Keratinocyte (primary cell): ENCODE measurements at regions not wholly inside any gene's neighbourhood (a gene's known extent, or its start where the extent isn't known, plus 50 kb on each side); places are given as distances from the start of the nearest gene placed in this dataset.

Experiments
- EZH2 ChIP-seq: IDR thresholded peaks from one replicate; pipeline ENCODE4 v1.6.1; 2012; ENCODE audit warnings: inconsistent platforms, mild to moderate bottlenecking, low read length, moderate library complexity
- TF ChIP-seq, protein P1 (sequence below), 3 experiments: IDR thresholded peaks in 1 of 3; conservative IDR thresholded peaks in 1 of 3; optimal IDR thresholded peaks in 1 of 3; 2 replicates in 2 of 3; 3 replicates in 1 of 3; pipeline versions ENCODE3 to v1.5.1; 2011; ENCODE audit warnings: low read length in 3 of 3, mild to moderate bottlenecking in 3 of 3, moderate library complexity in 2 of 3, control low read depth in 1 of 3, inconsistent platforms in 1 of 3; ENCODE audit not compliant: insufficient read depth in 2 of 3; ENCODE audit errors: extremely low read depth in 1 of 3

DNA sequence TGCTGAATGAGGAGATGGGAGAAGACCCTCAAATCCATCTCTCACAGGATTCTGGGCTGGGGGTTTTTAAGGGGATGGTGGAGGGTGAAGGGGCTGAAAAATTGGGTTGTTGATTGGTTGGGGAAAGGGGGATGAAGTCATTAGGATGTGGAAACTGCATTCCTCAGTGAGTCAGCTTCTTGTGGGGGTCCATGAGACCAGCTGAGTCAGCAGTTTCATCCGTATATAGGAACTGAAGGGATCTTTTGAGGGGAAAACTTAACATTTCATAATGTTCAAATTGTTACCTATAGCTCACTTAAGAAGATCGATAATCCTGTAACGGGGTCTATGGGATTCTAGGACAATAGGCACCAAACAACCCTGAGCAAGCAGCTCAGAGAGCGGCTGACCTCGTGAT is 213.4 kb downstream of the CBLN1 start:
- TF ChIP-seq EZH2, result no peak
- TF ChIP-seq, protein P1, sequence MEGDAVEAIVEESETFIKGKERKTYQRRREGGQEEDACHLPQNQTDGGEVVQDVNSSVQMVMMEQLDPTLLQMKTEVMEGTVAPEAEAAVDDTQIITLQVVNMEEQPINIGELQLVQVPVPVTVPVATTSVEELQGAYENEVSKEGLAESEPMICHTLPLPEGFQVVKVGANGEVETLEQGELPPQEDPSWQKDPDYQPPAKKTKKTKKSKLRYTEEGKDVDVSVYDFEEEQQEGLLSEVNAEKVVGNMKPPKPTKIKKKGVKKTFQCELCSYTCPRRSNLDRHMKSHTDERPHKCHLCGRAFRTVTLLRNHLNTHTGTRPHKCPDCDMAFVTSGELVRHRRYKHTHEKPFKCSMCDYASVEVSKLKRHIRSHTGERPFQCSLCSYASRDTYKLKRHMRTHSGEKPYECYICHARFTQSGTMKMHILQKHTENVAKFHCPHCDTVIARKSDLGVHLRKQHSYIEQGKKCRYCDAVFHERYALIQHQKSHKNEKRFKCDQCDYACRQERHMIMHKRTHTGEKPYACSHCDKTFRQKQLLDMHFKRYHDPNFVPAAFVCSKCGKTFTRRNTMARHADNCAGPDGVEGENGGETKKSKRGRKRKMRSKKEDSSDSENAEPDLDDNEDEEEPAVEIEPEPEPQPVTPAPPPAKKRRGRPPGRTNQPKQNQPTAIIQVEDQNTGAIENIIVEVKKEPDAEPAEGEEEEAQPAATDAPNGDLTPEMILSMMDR (optimal IDR thresholded peaks at IDR 0.05 in 1 of 3, IDR thresholded peaks at IDR 0.05 in 1 of 3, conservative IDR thresholded peaks at IDR 0.05 in 1 of 3; ENCODE audit: extremely low read depth in 1 of 3, insufficient read depth in 2 of 3, low read length in 3 of 3), result no peak
